ENCODE measurements at regions not wholly inside any gene's neighbourhood (a gene's known extent, or its start where the extent isn't known, plus 50 kb on each side); places are given as distances from the start of the nearest gene placed in this dataset.

- Histone ChIP-seq H3K36me3 (ENCODE audit: insufficient read depth, low read length) (no peaks in the 10 kb centered on the region), H3K9ac (ENCODE audit: low read depth, low read length) (no peak overlapping the region), H3K4me1 (ENCODE audit: insufficient read depth, low read length) (peaks cover 30% of the 10 kb centered on the region), H3K9me3 (ENCODE audit: control insufficient read depth, insufficient read depth, low read length) (no peaks in the 10 kb centered on the region)
Observed at GRCh38 chr1:57623039-57623790, 199.4 kb upstream of the DAB1 start.

DNA sequence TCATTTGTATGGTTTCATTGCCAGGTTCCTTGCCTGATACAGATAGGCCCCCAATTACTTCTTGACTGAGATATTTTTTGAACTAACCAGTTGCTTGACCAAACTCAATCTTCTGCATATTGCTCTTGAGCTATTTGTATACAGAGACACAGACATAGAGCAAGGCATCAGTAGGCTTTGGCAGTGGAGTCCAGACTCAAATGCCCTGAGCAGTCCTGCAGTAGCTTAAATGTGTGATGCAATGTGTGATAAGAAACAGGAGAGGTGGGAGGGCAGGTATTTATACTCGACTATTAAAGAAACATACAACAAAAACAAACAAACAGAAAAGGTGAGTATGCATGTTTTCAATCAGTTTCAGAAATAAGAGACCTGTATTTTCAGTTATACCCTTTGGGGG is 197.9 kb upstream of the DAB1 start:
- Histone ChIP-seq H3K9ac (ENCODE audit: low read depth, low read length) (no peak overlapping the region), H3K9me3 (ENCODE audit: control insufficient read depth, insufficient read depth, low read length) (no peaks in the 10 kb centered on the region), H3K36me3 (ENCODE audit: insufficient read depth, low read length) (no peaks in the 10 kb centered on the region), H3K4me1 (ENCODE audit: insufficient read depth, low read length) (peaks cover 30% of the 10 kb centered on the region)

GRCh38 chr1:57620605-57621004 is 196.7 kb upstream of the DAB1 start:
- Histone ChIP-seq H3K4me1 (ENCODE audit: insufficient read depth, low read length) (peaks cover 24% of the 10 kb centered on the region), H3K9me3 (ENCODE audit: control insufficient read depth, insufficient read depth, low read length) (no peaks in the 10 kb centered on the region), H3K36me3 (ENCODE audit: insufficient read depth, low read length) (no peaks in the 10 kb centered on the region), H3K9ac (ENCODE audit: low read depth, low read length) (no peak overlapping the region)

GRCh38 chr1:57616921-57617320 is 193.1 kb upstream of the DAB1 start:
- Histone ChIP-seq H3K9ac (ENCODE audit: low read depth, low read length) (no peak overlapping the region), H3K4me1 (ENCODE audit: insufficient read depth, low read length) (0 out of 2 replicates have a peak, but pooled peaks cover 5% of the 10 kb centered on the region), H3K36me3 (ENCODE audit: insufficient read depth, low read length) (no peaks in the 10 kb centered on the region), H3K9me3 (ENCODE audit: control insufficient read depth, insufficient read depth, low read length) (no peaks in the 10 kb centered on the region)

DNA sequence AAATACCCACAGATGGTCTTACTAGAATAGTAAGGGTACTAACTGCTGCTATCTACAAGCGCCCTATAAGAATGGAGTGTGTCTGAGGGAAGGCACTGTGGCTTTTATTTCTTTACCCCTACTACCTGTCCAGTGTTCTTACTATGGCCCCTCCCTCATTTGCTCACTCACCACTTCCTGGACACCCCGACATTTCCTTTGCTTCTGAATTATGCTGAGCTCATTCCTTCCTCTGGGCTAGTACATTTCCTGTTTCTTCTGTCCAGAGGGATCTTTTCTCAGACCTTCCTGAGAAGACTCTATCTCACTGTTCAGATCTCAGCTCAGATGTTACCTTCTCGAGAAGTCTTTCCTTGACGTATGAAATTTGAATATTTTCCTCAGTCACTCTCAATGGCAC is 192.1 kb upstream of the DAB1 start:
- no peak overlapping the region for H3K9ac ChIP-seq (ENCODE audit: low read depth, low read length)
- no peaks in the 10 kb centered on the region for H3K36me3 ChIP-seq (ENCODE audit: insufficient read depth, low read length)
- 0 out of 2 replicates have a peak, but pooled peaks cover 3% of the 10 kb centered on the region for H3K4me1 ChIP-seq (ENCODE audit: insufficient read depth, low read length)
- H3K9me3 ChIP-seq (ENCODE audit: control insufficient read depth, insufficient read depth, low read length), result no peaks in the 10 kb centered on the region

DNA sequence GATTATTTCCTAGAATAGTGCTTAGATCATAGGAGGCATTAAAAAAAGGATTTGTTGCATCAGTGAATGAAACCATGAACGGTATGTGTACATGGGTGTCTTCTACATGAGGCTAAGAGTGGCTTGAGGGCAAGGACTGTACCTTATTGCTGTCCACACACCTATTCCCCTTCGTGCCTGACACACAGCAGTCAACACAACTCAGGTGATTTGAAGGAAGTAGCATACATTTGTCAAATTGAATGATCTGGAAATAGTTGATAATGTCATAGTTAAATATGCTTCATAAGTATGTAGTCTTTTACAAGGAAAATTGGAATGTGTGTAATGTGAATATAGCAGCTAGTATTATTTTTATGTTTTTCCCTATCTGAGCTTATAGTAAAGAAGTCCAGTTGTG is 189.0 kb upstream of the DAB1 start:
- no peaks in the 10 kb centered on the region for H3K9me3 ChIP-seq (ENCODE audit: control insufficient read depth, insufficient read depth, low read length)

GRCh38 chr1:57605933-57606332 is 182.1 kb upstream of the DAB1 start:
- Histone ChIP-seq H3K9ac (ENCODE audit: low read depth, low read length) (no peak overlapping the region), H3K36me3 (ENCODE audit: insufficient read depth, low read length) (no peaks in the 10 kb centered on the region), H3K9me3 (ENCODE audit: control insufficient read depth, insufficient read depth, low read length) (no peaks in the 10 kb centered on the region), H3K4me1 (ENCODE audit: insufficient read depth, low read length) (peaks cover 23% of the 10 kb centered on the region)

More for the DNA sequence above, 189.0 kb upstream of the DAB1 start:
- H3K36me3 ChIP-seq (ENCODE audit: insufficient read depth, low read length), result no peaks in the 10 kb centered on the region
- no peak overlapping the region for H3K9ac ChIP-seq (ENCODE audit: low read depth, low read length)
- H3K4me1 ChIP-seq (ENCODE audit: insufficient read depth, low read length), result no peaks in the 10 kb centered on the region

GRCh38 chr1:57603696-57604095 is 179.8 kb upstream of the DAB1 start:
- Histone ChIP-seq H3K36me3 (ENCODE audit: insufficient read depth, low read length) (no peaks in the 10 kb centered on the region), H3K9me3 (ENCODE audit: control insufficient read depth, insufficient read depth, low read length) (no peaks in the 10 kb centered on the region), H3K4me1 (ENCODE audit: insufficient read depth, low read length) (peaks cover 40% of the 10 kb centered on the region), H3K9ac (ENCODE audit: low read depth, low read length) (no peak overlapping the region)

DNA sequence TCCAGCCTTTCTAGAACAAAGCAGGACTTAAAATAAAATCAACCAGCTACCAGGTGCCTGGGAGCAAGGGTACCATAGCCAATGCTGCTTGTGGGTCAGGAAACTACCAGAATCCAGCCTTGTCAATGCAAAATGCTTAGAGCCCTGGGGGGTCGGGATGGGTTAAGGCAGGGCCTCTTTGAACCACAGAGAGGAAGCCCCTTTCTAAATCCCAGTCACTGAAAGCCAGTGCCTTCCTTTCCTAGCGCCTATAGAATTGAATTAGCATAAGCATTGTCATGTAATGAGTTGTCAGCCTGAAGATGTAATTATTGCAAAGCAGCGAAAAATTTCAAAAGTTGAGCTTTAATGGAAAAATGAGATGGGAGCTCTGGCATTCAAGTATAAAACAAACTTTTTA is 176.6 kb upstream of the DAB1 start:
- Histone ChIP-seq H3K9me3 (ENCODE audit: control insufficient read depth, insufficient read depth, low read length) (no peaks in the 10 kb centered on the region), H3K9ac (ENCODE audit: low read depth, low read length) (no peak overlapping the region), H3K4me1 (ENCODE audit: insufficient read depth, low read length) (peaks cover 54% of the 10 kb centered on the region), H3K36me3 (ENCODE audit: insufficient read depth, low read length) (no peaks in the 10 kb centered on the region)

DNA sequence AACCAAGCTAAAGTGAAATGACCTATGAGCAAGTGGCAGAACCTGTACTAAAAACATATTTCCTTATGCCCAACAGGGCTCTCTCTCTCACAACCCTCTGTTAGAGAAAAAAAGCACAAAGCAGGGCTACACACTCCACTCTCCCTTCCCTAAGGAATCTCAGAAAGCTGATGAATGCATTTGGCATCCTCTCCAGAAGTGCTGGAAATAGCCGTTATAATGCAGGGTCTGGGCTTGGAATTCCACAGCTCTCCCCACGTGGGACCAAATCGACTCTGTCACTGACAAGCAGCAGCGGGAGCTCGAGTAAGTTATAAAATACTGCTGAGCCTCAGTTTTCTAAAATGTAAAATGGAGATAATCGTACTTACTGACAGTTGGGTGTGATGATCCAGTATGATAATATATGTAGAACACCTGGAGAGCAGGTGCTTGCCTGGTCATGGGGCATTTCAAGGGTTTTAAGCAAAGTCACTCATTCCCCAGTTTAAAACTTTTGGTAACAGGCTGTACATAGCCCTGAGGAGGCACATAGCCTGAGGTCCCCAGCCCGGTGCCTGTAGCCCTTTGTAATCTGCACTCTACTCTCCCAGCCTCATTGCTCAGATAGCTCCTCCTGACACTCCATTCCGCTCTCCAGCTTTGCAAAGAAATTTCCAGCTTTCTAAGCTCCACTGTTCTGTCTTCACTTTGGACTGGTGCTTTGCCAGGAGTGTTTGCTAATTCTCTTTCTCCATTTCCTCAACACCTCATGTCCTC is 175.6 kb upstream of the DAB1 start:
- H3K4me1 ChIP-seq (ENCODE audit: insufficient read depth, low read length), result peaks cover 48% of the 10 kb centered on the region
- no peaks in the 10 kb centered on the region for H3K36me3 ChIP-seq (ENCODE audit: insufficient read depth, low read length)
- H3K9ac ChIP-seq (ENCODE audit: low read depth, low read length), result no peak overlapping the region
- H3K9me3 ChIP-seq (ENCODE audit: control insufficient read depth, insufficient read depth, low read length), result no peaks in the 10 kb centered on the region

GRCh38 chr1:57597036-57597435 is 173.2 kb upstream of the DAB1 start:
- peaks cover 44% of the 10 kb centered on the region for H3K4me1 ChIP-seq (ENCODE audit: insufficient read depth, low read length)
- H3K36me3 ChIP-seq (ENCODE audit: insufficient read depth, low read length), result no peaks in the 10 kb centered on the region
- H3K9me3 ChIP-seq (ENCODE audit: control insufficient read depth, insufficient read depth, low read length), result no peaks in the 10 kb centered on the region
- H3K9ac ChIP-seq (ENCODE audit: low read depth, low read length), result no peak overlapping the region

- Histone ChIP-seq H3K9ac (ENCODE audit: low read depth, low read length) (no peak overlapping the region), H3K36me3 (ENCODE audit: insufficient read depth, low read length) (no peaks in the 10 kb centered on the region), H3K4me1 (ENCODE audit: insufficient read depth, low read length) (peaks cover 24% of the 10 kb centered on the region), H3K9me3 (ENCODE audit: control insufficient read depth, insufficient read depth, low read length) (no peaks in the 10 kb centered on the region)
Observed at GRCh38 chr1:57594002-57594401, 170.1 kb upstream of the DAB1 start.

- H3K36me3 ChIP-seq (ENCODE audit: insufficient read depth, low read length), result no peaks in the 10 kb centered on the region
- no peak overlapping the region for H3K9ac ChIP-seq (ENCODE audit: low read depth, low read length)
- H3K4me1 ChIP-seq (ENCODE audit: insufficient read depth, low read length), result peaks cover 8% of the 10 kb centered on the region
- H3K9me3 ChIP-seq (ENCODE audit: control insufficient read depth, insufficient read depth, low read length), result no peaks in the 10 kb centered on the region
Observed at GRCh38 chr1:57591842-57592241, 168.0 kb upstream of the DAB1 start.

- Histone ChIP-seq H3K9me3 (ENCODE audit: control insufficient read depth, insufficient read depth, low read length) (no peaks in the 10 kb centered on the region), H3K4me1 (ENCODE audit: insufficient read depth, low read length) (0 out of 2 replicates have a peak, but pooled peaks cover 2% of the 10 kb centered on the region), H3K9ac (ENCODE audit: low read depth, low read length) (no peak overlapping the region), H3K36me3 (ENCODE audit: insufficient read depth, low read length) (no peaks in the 10 kb centered on the region)
Observed at GRCh38 chr1:57590978-57591377, 167.1 kb upstream of the DAB1 start.

DNA sequence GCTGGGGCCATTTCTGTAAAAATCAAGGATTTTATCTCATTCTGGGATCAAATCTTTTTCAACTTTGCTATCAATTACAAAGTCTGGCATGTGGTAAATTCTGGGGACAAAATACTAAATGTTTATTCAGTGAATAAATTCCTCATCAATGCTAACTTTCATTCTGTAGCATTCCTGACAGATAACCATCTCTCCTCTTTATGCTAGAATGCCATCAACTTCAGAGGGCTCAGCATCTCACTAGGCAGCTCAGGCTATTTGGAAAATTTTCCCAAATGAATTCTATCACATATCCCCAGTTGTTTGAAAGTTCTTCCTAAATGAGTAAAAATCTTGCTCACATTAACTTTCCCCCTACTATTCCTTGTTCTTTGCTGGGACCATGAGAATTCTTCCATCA is 163.0 kb upstream of the DAB1 start:
- Histone ChIP-seq H3K4me1 (ENCODE audit: insufficient read depth, low read length) (no peaks in the 10 kb centered on the region), H3K9me3 (ENCODE audit: control insufficient read depth, insufficient read depth, low read length) (no peaks in the 10 kb centered on the region), H3K9ac (ENCODE audit: low read depth, low read length) (no peak overlapping the region), H3K36me3 (ENCODE audit: insufficient read depth, low read length) (no peaks in the 10 kb centered on the region)

Data from ES-I3 (cell line).